ENCODE measurements at regions not wholly inside any gene's neighbourhood (a gene's known extent, or its start where the extent isn't known, plus 50 kb on each side); places are given as distances from the start of the nearest gene placed in this dataset.
"Not testable (repeated sequence)": the region's sequence is repeated elsewhere in the genome, so short reads cannot be mapped to it uniquely, and the experiment has no call there.

DNA sequence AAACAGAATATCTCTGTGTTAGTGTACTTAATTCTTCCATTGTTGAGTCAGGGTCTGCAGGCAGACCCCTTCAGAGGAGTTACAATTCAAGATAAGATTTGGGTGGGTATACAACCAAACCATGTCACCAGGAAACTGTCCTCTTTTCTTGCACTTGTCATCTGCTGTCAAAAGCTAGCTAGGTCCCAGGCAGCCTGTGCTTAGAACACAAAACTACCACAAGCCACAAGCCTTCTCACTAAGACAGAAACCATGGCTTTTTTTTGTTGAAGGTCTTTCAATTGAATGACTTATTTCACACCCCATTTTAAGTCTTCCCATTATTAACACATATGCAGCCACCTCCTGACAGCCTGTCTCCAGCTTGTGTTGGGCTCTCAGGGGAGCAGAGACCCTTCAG lies 2345.1 kb downstream of the TP53TG3F start:
- DNase-seq; ATAC-seq; intact Hi-C loops (cut with DNase I): not testable (repeated sequence)

DNA sequence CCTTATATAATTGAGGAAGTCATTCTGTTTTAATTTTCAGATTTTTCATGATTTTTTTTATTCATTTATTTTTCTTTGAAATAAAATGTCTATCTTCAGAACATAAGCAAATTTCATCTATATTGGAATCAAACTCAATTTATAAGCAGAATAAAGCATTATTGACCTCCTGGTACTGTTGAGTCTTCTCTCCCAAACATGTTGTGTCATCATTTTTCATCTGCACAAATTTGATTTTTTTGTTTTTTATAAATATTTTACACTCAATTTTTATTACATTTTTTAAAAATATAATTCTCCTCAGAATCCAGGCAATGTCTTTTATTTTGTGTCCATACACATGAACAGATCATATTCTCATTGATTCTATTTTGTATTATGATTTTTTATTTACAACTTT lies 2363.9 kb downstream of the TP53TG3F start:
- ATAC-seq (no peak), DNase-seq (no peak)
- intact Hi-C loops (cut with DNase I) = no loop called here

DNA sequence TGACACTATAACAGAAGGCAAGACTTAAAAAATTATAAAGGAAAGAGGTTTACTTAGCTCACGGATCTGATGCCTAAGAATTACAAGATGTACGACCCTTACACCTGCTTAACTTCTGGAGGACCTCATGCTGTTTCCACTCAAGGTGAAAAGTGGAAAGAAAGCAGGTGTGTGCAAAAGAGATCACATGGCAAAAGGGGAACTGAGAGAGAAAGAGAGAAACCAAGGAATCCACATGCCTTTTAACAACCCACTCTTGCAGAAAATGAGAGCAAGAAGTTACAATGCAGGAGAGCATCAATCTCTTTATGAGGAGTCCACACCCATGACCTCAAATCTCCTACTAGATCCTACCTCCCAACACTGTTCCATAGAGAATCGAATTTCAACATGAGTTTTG lies 2382.2 kb downstream of the TP53TG3F start:
- intact Hi-C loops (cut with DNase I) = no loop called here
- ATAC-seq (no peak), DNase-seq (no peak)

DNA sequence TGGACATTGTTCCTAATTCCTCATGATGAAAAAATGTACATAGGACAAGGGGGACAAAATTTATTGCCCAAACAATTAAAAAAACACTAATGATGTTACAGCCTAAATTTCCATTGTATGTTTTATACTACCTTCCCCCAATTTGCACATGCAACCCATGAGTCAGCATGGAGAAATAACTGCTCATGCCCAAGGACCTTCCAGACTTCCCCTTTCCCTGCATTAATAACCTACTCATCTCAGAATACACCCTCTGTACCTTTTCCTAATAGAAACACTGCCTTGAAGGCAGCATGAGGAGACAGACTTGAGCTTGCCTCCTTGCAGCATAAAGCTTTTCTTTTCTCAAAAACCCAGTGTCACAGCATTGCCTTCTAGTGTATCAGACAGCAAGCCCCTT lies 2402.8 kb downstream of the TP53TG3F start:
- intact Hi-C loops (cut with DNase I) = no loop called here
- DNase-seq = no peak
- ATAC-seq = no peak

DNA sequence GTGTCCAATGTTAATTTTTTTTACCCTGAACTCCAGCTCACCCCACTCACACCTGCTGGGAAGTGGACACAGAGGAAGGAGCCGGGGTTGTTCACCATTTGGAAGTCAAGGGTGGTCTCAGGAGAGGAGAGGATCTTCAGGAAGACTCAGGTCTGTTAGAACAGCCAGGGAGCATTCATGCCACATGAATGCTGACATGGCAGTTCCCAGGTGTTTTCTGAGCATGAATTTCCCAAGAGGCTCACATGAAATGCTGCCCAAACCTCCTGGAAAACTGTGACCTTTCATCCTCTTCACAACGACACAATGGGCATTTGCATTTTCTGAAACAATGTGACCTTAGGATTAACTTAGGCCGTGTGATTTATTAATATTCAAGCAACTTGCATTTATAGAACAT lies 2409.2 kb downstream of the TP53TG3F start:
- no peak for ATAC-seq
- no peak for DNase-seq
- intact Hi-C loops (cut with DNase I) = no loop called here

DNA sequence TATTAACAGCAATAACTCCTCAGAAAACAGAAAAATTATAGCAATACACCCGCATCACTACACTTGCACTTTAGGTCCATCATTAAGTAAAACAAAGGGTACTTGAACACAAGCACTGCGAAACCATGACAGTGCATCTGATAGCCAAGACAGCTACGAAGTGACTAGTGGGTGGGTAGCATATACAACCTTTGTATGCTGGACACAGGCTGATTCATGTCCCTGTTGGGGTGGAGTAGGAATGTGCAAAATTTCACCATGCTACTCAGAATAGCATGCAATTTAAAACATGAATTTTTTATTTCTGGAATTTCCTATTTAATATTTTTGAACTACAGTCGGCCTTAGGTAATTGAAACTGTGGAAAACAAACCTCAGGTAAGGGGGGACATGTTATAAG lies 2414.1 kb downstream of the TP53TG3F start:
- intact Hi-C loops (cut with DNase I) = no loop called here
- no peak for DNase-seq
- ATAC-seq = no peak

DNA sequence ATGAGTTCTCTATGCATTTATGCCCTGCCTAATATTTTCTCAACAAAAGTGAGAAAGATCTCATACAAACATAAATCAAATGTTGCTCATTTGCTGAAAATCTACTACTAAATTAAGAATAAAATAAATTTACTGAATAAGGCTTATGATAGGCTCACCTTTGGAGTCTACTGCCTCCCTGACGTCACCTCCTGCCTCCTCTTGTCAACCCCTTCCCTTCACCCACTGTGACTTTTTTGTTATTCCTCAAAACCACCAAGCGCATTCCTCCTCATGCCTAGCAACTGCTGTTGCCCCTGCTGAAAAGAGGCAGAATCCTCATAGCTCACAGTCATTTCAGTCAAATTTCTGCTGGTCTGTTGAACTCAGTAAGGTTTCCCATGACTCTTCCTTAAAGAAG lies 2422.2 kb downstream of the TP53TG3F start:
- DNase-seq (no peak), ATAC-seq (no peak)
- intact Hi-C loops (cut with DNase I) = no loop called here

DNA sequence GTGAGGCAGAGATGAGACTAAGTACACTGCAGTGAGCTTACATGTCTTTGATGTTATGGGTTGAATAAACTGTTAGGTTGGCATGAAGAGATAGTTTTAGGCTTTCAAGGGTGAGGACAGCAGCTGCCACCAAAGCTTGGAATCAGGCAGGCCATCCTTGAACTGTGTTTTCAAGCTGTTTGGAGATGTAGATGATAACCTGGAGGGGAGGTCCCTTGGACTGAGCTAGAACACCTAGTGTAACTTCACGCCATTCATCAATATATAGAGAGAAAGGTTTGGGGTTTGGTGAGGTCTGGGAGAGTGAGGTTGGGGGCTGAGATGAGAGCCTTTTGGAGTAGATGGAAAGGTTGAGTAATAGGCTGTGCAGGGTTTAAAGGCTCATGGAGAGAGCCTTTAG lies 2447.0 kb downstream of the TP53TG3F start:
- no peak for ATAC-seq
- intact Hi-C loops (cut with DNase I) = no loop called here
- DNase-seq = no peak

DNA sequence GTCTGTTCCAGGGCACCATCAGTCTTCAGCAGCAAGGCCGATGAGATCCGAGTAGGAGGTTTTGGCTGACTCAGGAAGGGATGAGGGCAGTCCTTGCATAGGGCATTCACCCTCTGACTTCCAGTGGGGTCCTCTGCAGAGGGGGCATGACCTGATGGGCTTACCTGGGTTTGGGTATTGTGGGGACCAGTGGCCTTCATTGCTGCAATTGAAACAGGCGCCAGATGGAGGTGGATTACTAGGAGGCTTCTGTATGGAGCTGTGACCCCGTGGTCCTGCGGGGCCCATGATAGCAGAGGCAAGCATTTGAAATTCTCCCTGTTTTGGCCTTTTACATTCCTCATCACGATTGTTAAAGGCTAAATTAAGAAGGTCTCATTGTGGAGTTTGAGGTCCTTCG lies 2448.7 kb downstream of the TP53TG3F start:
- DNase-seq (no peak), ATAC-seq (no peak)
- intact Hi-C loops (cut with DNase I) = no loop called here

DNA sequence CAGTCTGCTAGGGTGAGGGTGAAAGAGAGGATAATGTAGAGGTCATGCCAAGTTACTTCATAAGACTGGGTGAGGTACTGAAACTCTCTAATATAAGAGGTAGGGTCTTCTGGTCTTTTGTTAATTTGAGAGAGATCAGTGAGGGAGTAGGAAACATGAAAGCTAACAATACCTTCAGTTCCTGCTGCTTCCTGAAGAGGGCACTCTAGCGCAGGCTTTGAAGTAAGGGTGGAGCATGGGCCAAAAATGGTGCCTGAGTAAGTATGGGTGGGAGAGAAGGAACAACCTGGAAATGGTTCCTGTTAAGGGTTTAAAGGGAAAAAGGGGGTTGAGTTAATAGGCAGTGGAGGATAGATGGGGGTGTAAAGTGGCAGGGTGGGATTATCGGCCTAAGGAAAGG lies 2449.5 kb downstream of the TP53TG3F start:
- intact Hi-C loops (cut with DNase I) = no loop called here
- DNase-seq = no peak
- ATAC-seq = no peak

DNA sequence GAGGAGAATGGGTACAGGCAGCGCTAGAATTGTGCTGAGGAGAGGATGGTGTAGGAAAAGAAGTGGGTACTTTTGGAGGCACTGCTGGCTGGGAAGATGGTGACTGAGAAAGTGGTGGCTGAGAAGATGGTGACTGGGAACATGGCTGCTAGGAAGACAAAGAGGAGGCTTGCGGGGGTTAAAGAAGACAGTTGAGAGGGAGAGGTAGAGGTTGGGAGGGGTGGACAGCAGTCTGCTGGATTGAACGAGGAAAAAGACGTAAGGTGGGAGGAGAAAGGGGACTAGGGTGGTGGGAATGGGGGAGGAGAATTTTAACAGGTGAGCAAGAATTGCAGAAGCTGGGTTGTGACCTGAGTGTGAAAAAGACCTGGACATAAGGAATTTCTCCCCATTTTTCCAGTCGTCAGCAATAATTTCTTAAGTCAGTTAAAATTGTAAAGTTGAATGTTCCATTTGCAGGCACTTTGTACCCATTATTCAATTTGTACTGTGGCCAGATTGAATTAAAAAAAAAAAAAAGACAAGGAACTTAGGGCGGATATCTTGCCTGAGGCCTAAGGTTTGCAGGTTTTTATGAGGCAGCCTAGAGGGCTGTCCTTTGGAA lies 2450.0 kb downstream of the TP53TG3F start:
- DNase-seq = no peak
- ATAC-seq = no peak
- intact Hi-C loops (cut with DNase I) = no loop called here

DNA sequence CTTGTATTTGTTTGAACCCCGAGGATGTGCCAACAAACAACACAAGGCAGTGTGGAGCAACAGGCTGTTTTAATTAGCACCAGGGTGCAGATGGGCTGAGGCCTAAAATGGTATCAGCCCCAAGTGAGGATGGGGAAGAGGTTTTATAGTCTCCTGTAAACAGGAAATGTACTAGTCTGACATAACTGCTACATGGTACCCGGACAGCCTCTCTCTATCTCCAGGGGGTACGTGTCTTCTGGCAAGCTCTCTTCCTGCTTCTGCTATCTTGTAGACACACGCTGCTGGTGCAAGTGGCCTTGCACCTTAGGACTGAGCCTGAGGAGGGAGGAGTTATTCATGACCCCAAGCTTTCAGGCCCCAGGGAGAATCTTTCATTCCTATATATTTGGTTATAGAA lies 2451.0 kb downstream of the TP53TG3F start:
- ATAC-seq = no peak
- intact Hi-C loops (cut with DNase I) = no loop called here
- DNase-seq = no peak

DNA sequence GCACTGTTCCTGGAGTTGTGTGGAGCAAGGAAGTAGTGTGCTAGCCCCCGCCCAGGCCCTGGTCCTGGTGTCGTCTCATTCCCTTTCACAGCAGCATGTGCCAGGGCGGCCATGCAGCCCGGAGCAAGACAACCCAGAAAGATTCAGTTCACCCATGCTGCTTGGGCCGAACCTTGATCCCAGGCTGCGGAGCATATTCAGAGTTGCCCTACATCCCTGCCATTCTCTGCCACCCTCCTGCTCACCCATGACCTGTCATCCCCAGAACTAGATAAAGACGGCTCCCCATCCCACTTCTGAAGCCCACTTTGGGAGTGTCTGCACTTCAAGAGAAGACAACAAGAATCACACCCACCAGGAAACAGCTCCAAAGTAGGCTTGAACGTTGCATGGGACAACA lies 2452.5 kb downstream of the TP53TG3F start:
- no peak for DNase-seq
- intact Hi-C loops (cut with DNase I) = no loop called here

DNA sequence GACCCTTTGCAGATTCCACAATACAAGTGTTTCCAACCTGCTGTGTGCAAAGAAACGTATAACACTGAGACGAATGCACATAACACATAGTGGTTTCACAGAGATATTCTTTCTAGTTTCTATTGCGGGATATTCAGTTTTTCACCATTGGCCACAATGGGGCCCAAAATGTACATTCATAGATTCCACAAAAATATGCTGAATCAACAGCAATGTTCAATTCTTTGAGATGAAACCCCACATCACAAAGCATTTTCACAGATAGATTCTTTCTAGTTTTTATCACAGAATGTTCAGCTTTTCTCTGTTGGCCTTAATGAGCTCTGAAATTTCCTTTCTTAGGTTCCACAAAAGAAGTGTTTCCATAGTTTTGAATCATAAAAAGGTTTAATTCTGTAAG lies 2472.3 kb downstream of the TP53TG3F start:
- ATAC-seq (no peak), DNase-seq (no peak)
- intact Hi-C loops (cut with DNase I) = no loop called here

More for the DNA sequence above, 2452.5 kb downstream of the TP53TG3F start:
- no peak for ATAC-seq
